Spinal cord (tissue), 9 donors: ENCODE measurements at regions not wholly inside any gene's neighbourhood (a gene's known extent, or its start where the extent isn't known, plus 50 kb on each side); places are given as distances from the start of the nearest gene placed in this dataset.
A peak's percentile ranks its signal among the peaks of the same experiment; 100 is the strongest.

Experiments
- DNase-seq, 6 donors: peaks; one replicate each; pipeline versions ENCODE4 v3.0.0 to v3.0.0-alpha.2; 2013 to 2015; ENCODE audit warnings: low spot score in 6 of 6, low read depth in 4 of 6
- H3K27ac ChIP-seq: one replicate; pipeline ENCODE4 v1.5.1; 2013; ENCODE audit warnings: low read depth, low read length, control low read depth
- H3K27me3 ChIP-seq: one replicate; pipeline ENCODE4 v1.6.1; 2013; ENCODE audit warnings: low read length; ENCODE audit not compliant: control insufficient read depth, insufficient read depth
- H3K36me3 ChIP-seq: one replicate; pipeline ENCODE4 v1.6.1; 2013; ENCODE audit warnings: low read length; ENCODE audit not compliant: control insufficient read depth, insufficient read depth
- H3K4me1 ChIP-seq: one replicate; pipeline ENCODE4 v1.6.1; 2013; ENCODE audit warnings: low read length; ENCODE audit not compliant: control insufficient read depth, insufficient read depth
- H3K4me3 ChIP-seq: one replicate; pipeline ENCODE4 v1.5.1; 2013; ENCODE audit warnings: low read depth, low read length, control low read depth
- H3K9me3 ChIP-seq: one replicate; pipeline ENCODE4 v1.6.1; 2013; ENCODE audit warnings: low read length; ENCODE audit not compliant: control insufficient read depth, insufficient read depth
- WGBS: methylation state at CpG from one replicate; pipeline ENCODE4 v1.1.5; 2013; ENCODE audit warnings: missing lambda C conversion rate; ENCODE audit not compliant: insufficient coverage; 5-methylcytosine and 5-hydroxymethylcytosine counted together
- donor health status: healthy.

DNA sequence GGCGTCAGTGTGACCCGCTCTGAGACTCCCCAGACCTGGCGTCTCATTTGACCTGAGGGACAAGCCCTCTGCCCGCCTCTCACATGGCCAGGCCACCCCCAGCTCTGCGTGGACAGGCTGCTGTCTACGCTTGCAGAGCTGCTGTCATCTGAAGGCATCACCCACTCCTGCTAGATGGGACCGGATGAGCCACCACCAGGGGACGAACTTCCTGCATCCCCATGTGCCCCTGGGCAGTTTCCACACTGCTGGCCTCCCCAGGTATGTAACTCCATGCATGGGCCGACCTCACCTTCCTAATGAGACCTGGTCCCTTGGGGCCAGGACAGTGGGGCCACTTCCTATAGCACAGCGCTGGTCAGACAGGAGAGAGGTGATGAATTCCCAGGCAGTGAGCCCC is 121.5 kb downstream of the PSMG1 start:
- H3K36me3 ChIP-seq, result peaks cover 3% of the 10 kb centered on the region
- no peak overlapping the region for H3K27ac ChIP-seq
- DNase-seq, result no peak
- H3K9me3 ChIP-seq, result peaks cover 3% of the 10 kb centered on the region
- no peaks in the 10 kb centered on the region for H3K27me3 ChIP-seq
- WGBS, result 95% methylated on average over 10 of the region's 10 CpGs
- H3K4me3 ChIP-seq, result no peak overlapping the region
- H3K4me1 ChIP-seq, result peaks cover 16% of the 10 kb centered on the region

DNA sequence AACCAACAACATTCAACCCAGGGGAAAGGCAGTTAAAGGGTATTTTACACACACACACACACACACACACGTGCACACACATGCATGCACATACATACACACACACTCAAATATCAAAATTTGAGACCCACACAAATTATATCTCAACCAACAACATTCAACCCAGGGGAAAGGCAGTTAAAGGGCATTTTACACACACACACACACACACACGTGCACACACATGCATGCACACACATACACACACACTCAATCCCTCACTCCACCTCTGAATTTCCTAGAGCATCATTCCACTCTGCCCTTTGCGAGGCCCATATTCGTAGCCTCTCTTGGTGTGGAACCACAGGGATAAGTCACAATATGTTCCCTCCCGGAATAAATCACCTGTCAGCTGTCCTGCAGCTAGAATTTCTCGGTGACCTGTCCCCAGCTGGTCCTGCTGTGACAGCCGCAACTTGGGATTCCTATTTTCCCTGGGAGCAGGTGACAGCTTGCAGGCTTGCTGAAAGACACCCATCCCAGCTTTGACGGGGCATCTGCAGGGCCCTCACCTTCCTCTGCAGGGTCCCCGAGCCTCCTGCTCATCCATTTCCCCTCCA is 122.7 kb downstream of the PSMG1 start:
- no peak overlapping the region for H3K4me3 ChIP-seq
- H3K27me3 ChIP-seq, result no peaks in the 10 kb centered on the region
- H3K36me3 ChIP-seq, result peaks cover 3% of the 10 kb centered on the region
- H3K27ac ChIP-seq, result no peak overlapping the region
- no peak for DNase-seq
- peaks cover 15% of the 10 kb centered on the region for H3K4me1 ChIP-seq
- 80% methylated on average over 9 of the region's 9 CpGs for WGBS
- H3K9me3 ChIP-seq, result peaks cover 3% of the 10 kb centered on the region

DNA sequence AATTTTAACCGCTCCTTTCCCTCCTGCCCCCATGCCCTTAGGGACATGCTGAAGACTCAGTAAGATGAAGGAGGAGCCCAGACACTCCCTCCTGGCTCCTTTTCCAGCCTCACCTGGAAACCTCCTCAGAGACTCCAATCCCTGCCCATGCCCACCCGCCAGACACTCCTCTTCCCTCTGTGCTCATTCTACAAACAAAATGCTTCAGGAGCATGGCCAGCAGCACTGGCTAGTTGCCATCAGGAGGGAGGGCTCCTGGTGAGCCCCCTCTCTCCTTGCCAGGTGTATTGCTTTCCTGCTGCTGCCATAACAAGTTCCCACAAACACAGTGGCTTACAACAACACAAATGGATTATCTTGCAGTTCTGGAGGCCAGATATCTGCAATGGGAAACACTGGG is 126.1 kb downstream of the PSMG1 start:
- no peaks in the 10 kb centered on the region for H3K9me3 ChIP-seq
- peaks cover 5% of the 10 kb centered on the region for H3K4me1 ChIP-seq
- peaks cover 2% of the 10 kb centered on the region for H3K36me3 ChIP-seq
- no peak overlapping the region for H3K4me3 ChIP-seq
- no peak overlapping the region for H3K27ac ChIP-seq
- DNase-seq, result no peak
- 71% methylated on average over 1 of the region's 2 CpGs for whole genome bisulfite sequencing
- H3K27me3 ChIP-seq, result no peaks in the 10 kb centered on the region

DNA sequence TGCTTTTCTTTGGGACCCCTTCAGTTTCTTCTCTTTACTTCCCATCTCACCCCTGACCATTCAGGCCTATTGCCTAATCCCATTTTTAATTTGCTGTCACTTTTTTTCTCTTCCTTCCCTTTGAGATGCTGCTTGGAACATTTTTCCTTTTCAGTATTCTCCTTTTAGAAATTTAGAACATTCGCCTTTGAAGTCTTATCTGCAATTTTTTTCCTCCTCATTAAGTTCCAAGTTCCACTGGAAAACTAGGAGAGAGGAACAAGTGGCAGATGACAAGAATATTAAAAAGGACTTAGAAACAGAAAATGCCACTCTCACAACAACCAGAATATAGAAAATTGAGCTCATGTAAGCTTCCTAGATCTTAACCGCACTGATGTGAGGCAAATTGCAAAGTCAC is 126.6 kb downstream of the PSMG1 start:
- no peak overlapping the region for H3K4me3 ChIP-seq
- WGBS, result no CpG with 5 or more reads among the region's 2 CpGs
- H3K4me1 ChIP-seq, result peaks cover 3% of the 10 kb centered on the region
- no peaks in the 10 kb centered on the region for H3K36me3 ChIP-seq
- H3K27ac ChIP-seq, result no peak overlapping the region
- H3K9me3 ChIP-seq, result no peaks in the 10 kb centered on the region
- no peak for DNase-seq
- no peaks in the 10 kb centered on the region for H3K27me3 ChIP-seq

DNA sequence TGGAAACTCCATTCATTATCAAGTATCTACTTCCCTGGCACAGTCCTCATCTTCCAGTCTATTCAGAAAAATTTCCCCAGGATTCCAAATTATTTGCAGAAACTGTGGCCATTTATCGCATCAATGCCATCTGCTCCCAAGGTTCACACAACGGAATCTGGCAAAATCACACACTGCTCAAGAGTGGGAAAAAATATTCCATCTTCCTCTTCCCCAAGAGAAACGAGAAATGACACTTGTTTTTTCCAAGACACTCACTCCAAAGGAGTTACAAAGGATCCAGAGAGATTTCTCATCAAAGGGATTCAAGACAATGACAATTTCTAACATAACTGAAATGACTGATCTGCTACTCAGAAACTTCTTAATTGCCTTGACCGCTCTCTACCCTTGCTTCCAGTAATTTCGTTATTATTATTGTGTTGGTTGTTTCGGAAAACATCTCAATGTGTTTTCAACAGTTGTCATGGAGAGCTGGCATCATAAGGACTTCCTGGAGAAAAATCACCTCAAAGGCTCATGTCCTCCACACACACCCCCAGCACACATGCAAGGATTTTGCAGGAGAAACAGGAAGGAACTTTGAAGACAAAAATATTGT is 128.0 kb downstream of the PSMG1 start:
- Histone ChIP-seq H3K4me1 (peaks cover 3% of the 10 kb centered on the region), H3K36me3 (no peaks in the 10 kb centered on the region), H3K27ac (no peak overlapping the region), H3K4me3 (no peak overlapping the region), H3K27me3 (no peaks in the 10 kb centered on the region), H3K9me3 (no peaks in the 10 kb centered on the region)
- 92% methylated on average over 3 of the region's 6 CpGs for WGBS
- DNase-seq, result no peak

DNA sequence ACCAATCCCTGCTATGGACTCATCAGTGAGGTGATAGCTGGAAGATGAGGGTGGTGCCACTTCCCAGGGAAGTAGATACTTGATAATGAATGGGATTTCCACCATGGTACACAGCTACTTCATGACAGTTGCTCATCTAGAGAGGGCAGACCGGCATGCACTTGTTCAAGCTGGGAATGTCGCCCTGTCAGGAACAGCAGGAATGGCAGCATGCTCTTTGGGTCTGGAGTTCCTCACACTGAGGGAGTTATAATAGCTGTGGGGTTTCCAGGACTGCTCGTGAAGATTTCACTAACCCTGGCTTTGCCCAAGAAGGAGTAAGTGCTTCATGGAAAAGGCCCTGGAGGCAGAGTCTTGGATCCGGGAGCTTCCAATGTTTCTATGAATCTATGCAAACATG is 129.2 kb downstream of the PSMG1 start:
- Histone ChIP-seq H3K36me3 (no peaks in the 10 kb centered on the region), H3K27ac (no peak overlapping the region), H3K9me3 (no peaks in the 10 kb centered on the region), H3K27me3 (no peaks in the 10 kb centered on the region), H3K4me1 (peaks cover 3% of the 10 kb centered on the region), H3K4me3 (no peak overlapping the region)
- DNase-seq, result no peak
- 99% methylated on average over 3 of the region's 4 CpGs for WGBS

DNA sequence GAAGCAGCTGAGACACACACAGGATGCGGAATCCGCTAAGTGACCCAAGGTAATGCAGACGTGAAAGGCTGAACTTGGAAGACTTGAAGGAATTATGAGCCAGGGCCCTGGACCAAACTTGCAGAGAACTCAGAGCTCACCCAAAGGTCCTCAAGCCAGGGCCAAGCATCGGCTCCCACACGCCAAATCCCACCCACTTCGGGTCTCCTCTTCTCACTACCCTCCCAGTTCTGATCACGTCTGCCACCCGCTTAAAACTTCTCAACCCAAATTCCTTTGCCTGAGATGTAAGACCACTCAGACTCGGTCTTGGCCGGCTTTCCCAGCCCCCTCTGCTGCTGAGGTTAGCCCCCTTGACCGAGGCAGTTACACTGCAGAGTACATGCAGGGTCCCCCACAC is 130.1 kb downstream of the PSMG1 start:
- Histone ChIP-seq H3K36me3 (no peaks in the 10 kb centered on the region), H3K27ac (no peak overlapping the region), H3K27me3 (no peaks in the 10 kb centered on the region), H3K9me3 (no peaks in the 10 kb centered on the region), H3K4me3 (no peak overlapping the region), H3K4me1 (peaks cover 3% of the 10 kb centered on the region)
- WGBS, result 95% methylated on average over 11 of the region's 11 CpGs
- no peak for DNase-seq

DNA sequence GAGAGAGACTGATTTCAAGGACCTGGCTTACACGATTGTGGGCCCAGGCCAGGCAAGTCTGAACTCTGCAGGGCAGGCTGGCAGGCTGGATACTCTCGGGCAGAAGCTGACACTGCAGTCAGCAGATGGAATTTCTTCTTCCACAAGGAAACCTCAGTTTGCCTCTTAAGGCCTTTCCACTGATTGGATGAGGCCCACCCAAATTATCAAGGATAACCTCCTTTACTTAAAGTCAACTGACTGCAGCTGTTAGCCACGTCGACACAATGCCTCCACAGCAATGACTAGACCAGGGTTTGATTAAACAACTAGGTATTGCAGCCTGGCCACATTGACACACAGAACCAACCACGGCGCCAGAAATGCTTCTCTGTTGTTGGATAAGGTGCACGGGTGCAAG is 130.5 kb downstream of the PSMG1 start:
- peaks cover 3% of the 10 kb centered on the region for H3K4me1 ChIP-seq
- no peaks in the 10 kb centered on the region for H3K9me3 ChIP-seq
- no peak for DNase-seq
- H3K36me3 ChIP-seq, result no peaks in the 10 kb centered on the region
- no peak overlapping the region for H3K27ac ChIP-seq
- no peaks in the 10 kb centered on the region for H3K27me3 ChIP-seq
- WGBS, result 84% methylated on average over 5 of the region's 7 CpGs
- no peak overlapping the region for H3K4me3 ChIP-seq

DNA sequence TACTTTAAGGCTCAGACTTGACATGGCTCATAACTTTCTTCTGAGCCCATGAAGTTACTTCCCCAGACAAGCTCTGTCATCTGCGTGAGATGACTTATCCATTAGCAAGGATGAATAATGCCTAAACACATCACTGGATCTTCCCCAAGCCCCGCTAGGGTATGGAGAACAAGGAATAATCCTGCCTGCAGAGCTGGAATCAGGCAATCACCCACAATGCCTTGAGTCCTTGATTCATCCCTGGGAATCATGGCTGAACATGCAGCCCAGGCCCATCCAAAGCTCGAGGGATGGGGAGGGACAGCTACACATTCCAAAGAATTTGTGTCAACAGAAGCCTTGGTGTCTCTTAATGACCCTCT is 131.7 kb downstream of the PSMG1 start:
- no peaks in the 10 kb centered on the region for H3K9me3 ChIP-seq
- no peak overlapping the region for H3K4me3 ChIP-seq
- no peaks in the 10 kb centered on the region for H3K4me1 ChIP-seq
- H3K27me3 ChIP-seq, result no peaks in the 10 kb centered on the region
- 39% methylated on average over 3 of the region's 3 CpGs for WGBS
- no peak overlapping the region for H3K27ac ChIP-seq
- no peak for DNase-seq
- no peaks in the 10 kb centered on the region for H3K36me3 ChIP-seq

DNA sequence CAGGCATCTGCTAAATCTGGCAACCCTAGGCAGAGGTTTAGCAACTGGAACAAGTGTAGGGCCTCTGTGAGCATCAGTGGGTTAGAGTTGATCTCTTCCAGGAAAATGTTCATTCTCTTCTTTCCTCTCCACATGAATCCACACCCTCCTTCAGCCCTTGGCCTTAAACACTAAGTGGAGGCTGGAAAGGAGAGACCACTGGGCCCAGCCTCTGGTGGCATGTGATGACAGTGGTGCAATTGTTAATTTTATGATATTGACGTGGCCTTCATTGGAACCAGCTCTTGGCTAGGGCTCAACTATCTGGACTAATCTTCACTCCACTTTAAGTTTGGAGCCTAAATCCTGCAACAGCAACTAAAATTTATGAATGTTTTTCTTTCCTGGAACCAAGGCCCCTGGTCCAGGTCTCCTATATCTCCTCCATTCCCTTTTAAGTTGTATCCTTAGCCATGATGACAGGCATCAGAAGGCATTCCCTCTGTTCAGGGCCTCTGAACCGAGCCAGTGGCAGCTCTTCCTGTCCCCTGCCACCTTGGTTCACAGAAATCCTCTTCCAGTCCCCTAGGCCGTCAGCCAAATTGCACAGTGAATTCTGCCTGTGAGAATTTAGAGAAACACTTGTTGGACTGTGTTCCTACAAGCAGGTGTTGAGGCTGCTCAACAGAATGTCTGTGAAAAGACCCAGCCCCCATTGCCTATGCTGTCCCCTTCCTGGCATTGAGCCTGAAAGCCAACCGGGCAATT is 132.2 kb downstream of the PSMG1 start:
- Histone ChIP-seq H3K27ac (no peak overlapping the region), H3K4me1 (no peaks in the 10 kb centered on the region), H3K4me3 (no peak overlapping the region), H3K9me3 (no peaks in the 10 kb centered on the region), H3K36me3 (no peaks in the 10 kb centered on the region), H3K27me3 (no peaks in the 10 kb centered on the region)
- 65% methylated on average over 2 of the region's 4 CpGs for WGBS
- peak in 1 of 6 donors; percentile 57 for DNase-seq
